22Rv1 (cell line): ENCODE measurements at regions not wholly inside any gene's neighbourhood (a gene's known extent, or its start where the extent isn't known, plus 50 kb on each side); places are given as distances from the start of the nearest gene placed in this dataset.

Source experiments
- CTCF ChIP-seq: fragments of 450-650 bp; IDR thresholded peaks from 2 replicates; pipeline ENCODE4 v1.5.1; 2017; ENCODE audit warnings: mild to moderate bottlenecking
- ZFX ChIP-seq: fragments of 450-650 bp; IDR thresholded peaks from 2 replicates; pipeline ENCODE4 v1.6.1; 2017; ENCODE audit warnings: antibody characterized with exemption, borderline replicate concordance

- TF ChIP-seq CTCF (peak; percentile 26), ZFX (no peak)
These were observed 159.6 kb upstream of the RBPJ start for GRCh38 chr4:26161030-26161824.
